Cardiac muscle cell (in vitro differentiated cells and primary cell): ENCODE measurements at regions not wholly inside any gene's neighbourhood (a gene's known extent, or its start where the extent isn't known, plus 50 kb on each side); places are given as distances from the start of the nearest gene placed in this dataset.

ENCODE experiments used
- DNase-seq, 2 donors: peaks; one replicate each; pipeline versions ENCODE4 v3.0.0 to v3.0.0-alpha.2; 2010 to 2017; ENCODE audit warnings: low read depth in 1 of 2, low spot score in 1 of 2
- H3K27ac ChIP-seq: fragments of 200-600 bp; sonication (generic); 2 replicates; pipeline ENCODE4 v1.5.1; 2016
- H3K27me3 ChIP-seq: fragments of 200-600 bp; sonication (generic); 2 replicates; pipeline ENCODE4 v1.6.0; 2016; ENCODE audit warnings: control low read depth
- H3K36me3 ChIP-seq: fragments of 200-600 bp; sonication (generic); 2 replicates; pipeline ENCODE4 v1.5.1; 2016; ENCODE audit warnings: control low read depth
- H3K4me1 ChIP-seq: fragments of 200-600 bp; sonication (generic); 2 replicates; pipeline ENCODE4 v1.8.1; 2017; ENCODE audit warnings: low read depth, mild to moderate bottlenecking, mixed run types
- H3K4me3 ChIP-seq: fragments of 200-600 bp; sonication (generic); 2 replicates; pipeline ENCODE4 v1.5.1; 2016; ENCODE audit warnings: mild to moderate bottlenecking
- H3K9me3 ChIP-seq: fragments of 200-600 bp; sonication (generic); 2 replicates; pipeline ENCODE4 v1.5.1; 2017; ENCODE audit warnings: low read depth, mild to moderate bottlenecking, control low read depth
- CTCF ChIP-seq: IDR thresholded peaks from 2 replicates; pipeline ENCODE4 v1.5.1; 2012; ENCODE audit warnings: low read depth, mild to moderate bottlenecking, low read length

- Histone ChIP-seq H3K4me1 (no peaks in the 10 kb centered on the region), H3K9me3 (no peaks in the 10 kb centered on the region), H3K27ac (no peak overlapping the region), H3K27me3 (no peaks in the 10 kb centered on the region), H3K36me3 (no peaks in the 10 kb centered on the region), H3K4me3 (no peak overlapping the region)
- DNase-seq: no peak
- no peak for TF ChIP-seq CTCF
These were observed 57.9 kb upstream of the SPHKAP start for GRCh38 chr2:228239207-228239906.
